ENCODE measurements at regions not wholly inside any gene's neighbourhood (a gene's known extent, or its start where the extent isn't known, plus 50 kb on each side); places are given as distances from the start of the nearest gene placed in this dataset.

- ChIA-PET POLR2A (no interaction called here), CTCF (interaction anchor here (1.5 kb wide), 1 partner anchor 10 kb away, joined by 4 read pairs; no protein-coding TSS in a partner anchor)
- DNase-seq (ENCODE audit: extremely low spot score), result no peak
- no peak for TF ChIP-seq CTCF (IDR thresholded peaks at IDR 0.05; ENCODE audit: control extremely low read depth, extremely low read depth, low read depth, missing control alignments)
These were observed 628.5 kb upstream of the KLHL1 start for GRCh38 chr13:70736622-70737317.

- CTCF ChIA-PET, result no interaction called here
- POLR2A ChIA-PET, result no interaction called here
- TF ChIP-seq CTCF (IDR thresholded peaks at IDR 0.05; ENCODE audit: control extremely low read depth, extremely low read depth, low read depth, missing control alignments), result no peak
- no peak for DNase-seq (ENCODE audit: extremely low spot score)
These were observed 624.4 kb upstream of the KLHL1 start for GRCh38 chr13:70732611-70733010.

- no peak for DNase-seq (ENCODE audit: extremely low spot score)
- ChIA-PET CTCF (no interaction called here), POLR2A (no interaction called here)
- TF ChIP-seq CTCF (IDR thresholded peaks at IDR 0.05; ENCODE audit: control extremely low read depth, extremely low read depth, low read depth, missing control alignments), result no peak
These were observed 621.1 kb upstream of the KLHL1 start for GRCh38 chr13:70729369-70729768.

- no peak for TF ChIP-seq CTCF (IDR thresholded peaks at IDR 0.05; ENCODE audit: control extremely low read depth, extremely low read depth, low read depth, missing control alignments)
- CTCF ChIA-PET, result interaction anchor here (1.1 kb wide), 1 partner anchor 14 kb away, joined by 4 read pairs; no protein-coding TSS in a partner anchor
- POLR2A ChIA-PET, result no interaction called here
- DNase-seq (ENCODE audit: extremely low spot score), result no peak
These were observed 615.5 kb upstream of the KLHL1 start for GRCh38 chr13:70723732-70724131.

- TF ChIP-seq CTCF (IDR thresholded peaks at IDR 0.05; ENCODE audit: control extremely low read depth, extremely low read depth, low read depth, missing control alignments), result no peak
- no peak for DNase-seq (ENCODE audit: extremely low spot score)
- POLR2A ChIA-PET, result no interaction called here
- CTCF ChIA-PET, result no interaction called here
These were observed 612.1 kb upstream of the KLHL1 start for GRCh38 chr13:70720386-70720785.

GRCh38 chr13:70714993-70715392, 606.7 kb upstream of the KLHL1 start:
- no peak for TF ChIP-seq CTCF (IDR thresholded peaks at IDR 0.05; ENCODE audit: control extremely low read depth, extremely low read depth, low read depth, missing control alignments)
- ChIA-PET POLR2A (no interaction called here), CTCF (no interaction called here)
- DNase-seq (ENCODE audit: extremely low spot score), result no peak

All from GM10248 (cell line).